Globus pallidus (tissue), 1 donor: ENCODE measurements at regions not wholly inside any gene's neighbourhood (a gene's known extent, or its start where the extent isn't known, plus 50 kb on each side); places are given as distances from the start of the nearest gene placed in this dataset.

Experiments
- DNase-seq: peaks from one replicate; pipeline ENCODE4 v3.0.0-alpha.2; 2015; ENCODE audit warnings: low spot score

- no peak for DNase-seq
Observed at GRCh38 chr9:108239696-108240321, 616.0 kb downstream of the ACTL7B start.

- no peak for DNase-seq
Observed at GRCh38 chr9:108235609-108236008, 620.2 kb downstream of the ACTL7B start.

- no peak for DNase-seq
Observed at GRCh38 chr9:108234811-108235210, 621.0 kb downstream of the ACTL7B start.

- DNase-seq, result no peak
Observed at GRCh38 chr9:108225149-108225800, 630.5 kb downstream of the ACTL7B start.

GRCh38 chr9:108224716-108225115 lies 631.1 kb downstream of the ACTL7B start:
- no peak for DNase-seq

- DNase-seq, result no peak
Observed at GRCh38 chr9:108219664-108220063, 636.1 kb downstream of the ACTL7B start.

GRCh38 chr9:108217431-108218349 lies 638.1 kb downstream of the ACTL7B start:
- DNase-seq, result no peak

GRCh38 chr9:108213511-108213910 lies 642.3 kb downstream of the ACTL7B start:
- DNase-seq, result no peak

GRCh38 chr9:108212184-108212583 lies 643.6 kb downstream of the ACTL7B start:
- DNase-seq, result peak; percentile 11

GRCh38 chr9:108211411-108211955 lies 644.3 kb downstream of the ACTL7B start:
- no peak for DNase-seq

GRCh38 chr9:108209132-108209685 lies 646.6 kb downstream of the ACTL7B start:
- DNase-seq, result no peak

- DNase-seq, result peak; percentile 58
Observed at GRCh38 chr9:108207561-108208165, 648.1 kb downstream of the ACTL7B start.

GRCh38 chr9:108205276-108205675 lies 650.5 kb downstream of the ACTL7B start:
- no peak for DNase-seq

- DNase-seq, result no peak
Observed at GRCh38 chr9:108197899-108198298, 657.9 kb downstream of the ACTL7B start.

- DNase-seq, result no peak
Observed at GRCh38 chr9:108197008-108197365, 658.8 kb downstream of the ACTL7B start.

GRCh38 chr9:108196332-108197007 lies 659.3 kb downstream of the ACTL7B start:
- DNase-seq, result no peak

GRCh38 chr9:108194154-108194553 lies 661.6 kb downstream of the ACTL7B start:
- DNase-seq, result no peak

- no peak for DNase-seq
Observed at GRCh38 chr9:108193026-108193710, 662.6 kb downstream of the ACTL7B start.

GRCh38 chr9:108191065-108191464 lies 664.7 kb downstream of the ACTL7B start:
- DNase-seq, result no peak

- DNase-seq, result no peak
Observed at GRCh38 chr9:108188976-108189375, 666.8 kb downstream of the ACTL7B start.

GRCh38 chr9:108188482-108188881 lies 667.3 kb downstream of the ACTL7B start:
- no peak for DNase-seq
